Activated naive CD8-positive, alpha-beta T cell (primary cell): ENCODE measurements at regions not wholly inside any gene's neighbourhood (a gene's known extent, or its start where the extent isn't known, plus 50 kb on each side); places are given as distances from the start of the nearest gene placed in this dataset.
"Not testable (repeated sequence)": the region's sequence is repeated elsewhere in the genome, so short reads cannot be mapped to it uniquely, and the experiment has no call there.

Experiments
- H3K27ac Mint-ChIP-seq: one replicate; pipeline ENCODE4 v1.8.0; 2021; ENCODE audit warnings: mixed read lengths
- H3K27me3 Mint-ChIP-seq: one replicate; pipeline ENCODE4 v1.8.0; 2021; ENCODE audit warnings: mixed read lengths
- H3K36me3 Mint-ChIP-seq: one replicate; pipeline ENCODE4 v1.8.0; 2021; ENCODE audit warnings: mixed read lengths
- H3K4me1 Mint-ChIP-seq: one replicate; pipeline ENCODE4 v1.8.0; 2021; ENCODE audit warnings: low read depth, mixed read lengths
- H3K4me3 Mint-ChIP-seq: one replicate; pipeline ENCODE4 v1.8.0; 2021; ENCODE audit warnings: mild to moderate bottlenecking, mixed read lengths
- H3K9me3 Mint-ChIP-seq: one replicate; pipeline ENCODE4 v1.8.0; 2021; ENCODE audit warnings: low read depth, mixed read lengths

DNA sequence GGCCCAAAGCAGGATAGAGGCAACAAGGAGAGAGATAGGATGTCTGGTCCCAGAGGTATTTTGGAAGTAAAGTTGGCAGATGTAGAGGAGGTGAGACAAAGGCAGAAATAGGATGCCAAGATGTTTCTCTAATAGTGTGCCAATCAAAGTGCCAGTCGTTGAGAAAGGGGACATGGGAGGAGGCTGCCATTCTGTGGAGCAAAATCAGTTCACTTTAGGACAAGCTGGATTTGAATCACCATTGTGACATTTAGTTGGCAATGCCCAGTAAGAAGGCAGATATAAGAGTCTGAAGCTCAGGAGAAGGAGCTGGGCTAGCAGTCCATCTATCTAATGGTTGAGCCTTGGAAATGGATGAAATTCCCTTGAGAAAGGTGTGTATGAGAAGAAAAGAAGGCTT, 53.8 kb downstream of the ADRB2 start:
- no peaks in the 10 kb centered on the region for H3K4me1 Mint-ChIP-seq
- no peaks in the 10 kb centered on the region for H3K27me3 Mint-ChIP-seq
- H3K9me3 Mint-ChIP-seq = no peaks in the 10 kb centered on the region
- no peak overlapping the region for H3K4me3 Mint-ChIP-seq
- H3K36me3 Mint-ChIP-seq = no peaks in the 10 kb centered on the region
- no peak overlapping the region for H3K27ac Mint-ChIP-seq

- no peaks in the 10 kb centered on the region for H3K9me3 Mint-ChIP-seq
- no peak overlapping the region for H3K27ac Mint-ChIP-seq
- no peaks in the 10 kb centered on the region for H3K36me3 Mint-ChIP-seq
Measured at GRCh38 chr5:148880696-148881095, 54.3 kb downstream of the ADRB2 start.

GRCh38 chr5:148882332-148882731, 55.9 kb downstream of the ADRB2 start:
- no peak overlapping the region for H3K4me3 Mint-ChIP-seq
- H3K9me3 Mint-ChIP-seq = no peaks in the 10 kb centered on the region
- H3K27ac Mint-ChIP-seq = no peak overlapping the region
- no peaks in the 10 kb centered on the region for H3K36me3 Mint-ChIP-seq
- H3K27me3 Mint-ChIP-seq = no peaks in the 10 kb centered on the region
- H3K4me1 Mint-ChIP-seq = no peaks in the 10 kb centered on the region

More at GRCh38 chr5:148880696-148881095, 54.3 kb downstream of the ADRB2 start:
- no peak overlapping the region for H3K4me3 Mint-ChIP-seq
- no peaks in the 10 kb centered on the region for H3K4me1 Mint-ChIP-seq
- no peaks in the 10 kb centered on the region for H3K27me3 Mint-ChIP-seq

GRCh38 chr5:148884339-148885020, 58.1 kb downstream of the ADRB2 start:
- no peak overlapping the region for H3K27ac Mint-ChIP-seq
- H3K36me3 Mint-ChIP-seq = no peaks in the 10 kb centered on the region
- peaks cover 3% of the 10 kb centered on the region for H3K27me3 Mint-ChIP-seq
- no peak overlapping the region for H3K4me3 Mint-ChIP-seq
- H3K4me1 Mint-ChIP-seq = no peaks in the 10 kb centered on the region
- no peaks in the 10 kb centered on the region for H3K9me3 Mint-ChIP-seq

- no peak overlapping the region for H3K27ac Mint-ChIP-seq
- H3K36me3 Mint-ChIP-seq = no peaks in the 10 kb centered on the region
Measured at GRCh38 chr5:148887123-148887881, 60.9 kb downstream of the ADRB2 start.

DNA sequence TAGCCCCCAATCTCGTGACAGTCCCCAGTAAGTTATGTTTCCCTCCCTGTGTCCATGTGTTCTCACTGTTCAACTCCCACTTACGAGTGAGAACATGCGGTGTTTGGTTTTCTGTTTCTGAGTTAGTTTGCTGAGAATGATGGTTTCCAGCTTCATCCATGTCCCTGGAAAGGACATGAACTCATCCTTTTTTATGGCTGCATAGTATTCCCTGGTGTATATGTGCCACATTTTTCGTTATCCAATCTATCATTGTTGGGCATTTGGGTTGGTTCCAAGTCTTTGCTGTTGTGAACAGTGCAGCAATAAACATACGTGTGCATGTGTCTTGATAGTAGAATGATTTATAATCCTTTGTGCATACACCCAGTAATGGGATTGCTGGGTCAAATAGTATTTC, 63.5 kb downstream of the ADRB2 start:
- H3K36me3 Mint-ChIP-seq, H3K4me1 Mint-ChIP-seq, H3K9me3 Mint-ChIP-seq, H3K4me3 Mint-ChIP-seq, H3K27ac Mint-ChIP-seq: not testable (repeated sequence)
- H3K27me3 Mint-ChIP-seq = peaks cover 17% of the 10 kb centered on the region

More at GRCh38 chr5:148887123-148887881, 60.9 kb downstream of the ADRB2 start:
- Mint-ChIP-seq H3K27me3 (peaks cover 16% of the 10 kb centered on the region), H3K4me3 (no peak overlapping the region), H3K4me1 (no peaks in the 10 kb centered on the region), H3K9me3 (no peaks in the 10 kb centered on the region)

DNA sequence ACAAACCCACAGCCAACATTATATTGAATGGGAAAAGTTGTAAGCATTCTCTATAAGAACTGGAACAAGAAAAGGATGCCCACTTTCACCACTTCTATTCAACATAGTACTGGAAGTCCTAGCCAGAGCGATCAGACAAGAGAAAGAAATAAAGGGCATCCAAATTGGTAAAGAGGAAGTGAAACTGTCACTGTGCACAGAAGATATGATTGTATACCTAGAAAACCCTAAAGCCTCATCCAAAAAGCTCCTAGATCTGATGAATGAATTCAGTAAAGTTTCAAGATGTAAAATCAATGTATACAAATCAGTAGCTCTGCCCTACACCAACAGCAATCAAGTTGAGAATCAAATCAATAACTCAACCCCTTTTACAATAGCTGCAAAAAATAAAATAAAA, 69.0 kb downstream of the ADRB2 start:
- not testable (repeated sequence) for H3K4me3 Mint-ChIP-seq, H3K27me3 Mint-ChIP-seq, H3K36me3 Mint-ChIP-seq, H3K27ac Mint-ChIP-seq, H3K9me3 Mint-ChIP-seq, H3K4me1 Mint-ChIP-seq

- H3K4me1 Mint-ChIP-seq = no peaks in the 10 kb centered on the region
- no peaks in the 10 kb centered on the region for H3K27me3 Mint-ChIP-seq
- H3K36me3 Mint-ChIP-seq = peaks cover 4% of the 10 kb centered on the region
- H3K27ac Mint-ChIP-seq = no peak overlapping the region
- no peaks in the 10 kb centered on the region for H3K9me3 Mint-ChIP-seq
- H3K4me3 Mint-ChIP-seq = no peak overlapping the region
Measured at GRCh38 chr5:148897842-148898241, 71.4 kb downstream of the ADRB2 start.

- Mint-ChIP-seq H3K27me3 (no peaks in the 10 kb centered on the region), H3K9me3 (no peaks in the 10 kb centered on the region), H3K36me3 (peaks cover 4% of the 10 kb centered on the region), H3K27ac (no peak overlapping the region), H3K4me3 (no peak overlapping the region), H3K4me1 (no peaks in the 10 kb centered on the region)
Measured at GRCh38 chr5:148898413-148899075, 72.1 kb downstream of the ADRB2 start.

DNA sequence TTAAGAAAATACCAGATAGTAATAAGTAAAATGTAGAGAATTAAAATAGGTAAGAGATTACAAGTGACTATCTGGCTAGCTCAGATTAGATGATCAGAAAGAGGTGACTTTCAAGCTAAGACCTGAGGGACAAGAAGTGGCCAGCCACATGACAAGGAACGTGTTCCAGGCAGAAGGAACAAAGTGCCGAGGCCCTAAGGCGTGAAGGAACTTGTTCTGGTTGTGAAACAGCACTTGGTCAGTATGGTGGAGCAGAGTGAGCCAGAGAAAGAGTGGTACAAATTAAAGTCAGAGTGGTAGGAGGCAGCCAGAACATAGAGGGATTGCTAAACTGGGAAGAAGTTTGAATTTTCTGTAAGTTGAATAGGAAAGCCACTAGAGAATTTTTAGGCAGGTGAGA, 73.6 kb downstream of the ADRB2 start:
- no peaks in the 10 kb centered on the region for H3K36me3 Mint-ChIP-seq
- no peaks in the 10 kb centered on the region for H3K27me3 Mint-ChIP-seq
- no peak overlapping the region for H3K27ac Mint-ChIP-seq
- H3K9me3 Mint-ChIP-seq = no peaks in the 10 kb centered on the region
- H3K4me1 Mint-ChIP-seq = no peaks in the 10 kb centered on the region
- no peak overlapping the region for H3K4me3 Mint-ChIP-seq

DNA sequence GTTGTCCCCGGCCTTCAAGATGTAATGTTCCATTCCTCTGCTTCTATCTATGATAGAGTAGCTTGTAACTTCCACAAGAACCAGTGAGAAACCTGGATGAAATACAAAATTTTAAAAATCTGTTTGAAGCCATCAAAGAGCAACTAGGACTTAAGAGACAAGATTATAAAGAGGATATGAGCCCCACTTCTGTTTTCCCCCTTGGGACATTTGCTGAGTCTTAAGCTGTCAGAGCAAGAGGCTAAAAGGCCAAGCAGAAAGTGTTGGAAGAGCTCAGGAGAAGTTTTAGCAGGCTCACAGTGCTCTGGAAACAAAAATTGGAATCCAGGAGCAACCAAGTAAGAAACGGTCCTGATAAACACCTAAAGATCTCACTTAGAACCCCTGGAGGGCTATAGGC, 76.1 kb downstream of the ADRB2 start:
- Mint-ChIP-seq H3K27ac (no peak overlapping the region), H3K4me3 (no peak overlapping the region), H3K27me3 (no peaks in the 10 kb centered on the region)

DNA sequence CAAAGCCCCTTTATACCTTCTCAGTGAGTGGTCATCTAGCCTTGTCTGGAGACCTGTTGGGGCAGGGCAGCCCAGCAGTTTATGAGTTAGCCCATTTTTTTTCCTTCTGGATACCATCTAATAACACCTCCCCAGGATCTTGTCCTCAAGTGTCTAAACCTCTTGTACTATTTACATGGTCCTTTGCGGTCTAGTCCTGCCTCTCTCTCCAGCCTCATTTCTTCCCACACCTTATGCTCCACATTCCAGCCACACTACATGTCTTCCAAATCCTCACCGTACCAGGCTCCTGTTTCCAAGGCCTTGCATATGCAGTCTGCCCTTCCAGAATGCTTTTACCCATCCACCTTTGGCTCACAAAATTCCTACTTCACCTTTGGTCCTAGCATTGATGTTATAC, 77.2 kb downstream of the ADRB2 start:
- H3K27me3 Mint-ChIP-seq = no peaks in the 10 kb centered on the region
- no peaks in the 10 kb centered on the region for H3K36me3 Mint-ChIP-seq
- no peak overlapping the region for H3K4me3 Mint-ChIP-seq
- H3K27ac Mint-ChIP-seq = no peak overlapping the region
- H3K9me3 Mint-ChIP-seq = no peaks in the 10 kb centered on the region
- no peaks in the 10 kb centered on the region for H3K4me1 Mint-ChIP-seq

More for the DNA sequence above, 76.1 kb downstream of the ADRB2 start:
- no peaks in the 10 kb centered on the region for H3K4me1 Mint-ChIP-seq
- no peaks in the 10 kb centered on the region for H3K9me3 Mint-ChIP-seq
- no peaks in the 10 kb centered on the region for H3K36me3 Mint-ChIP-seq

DNA sequence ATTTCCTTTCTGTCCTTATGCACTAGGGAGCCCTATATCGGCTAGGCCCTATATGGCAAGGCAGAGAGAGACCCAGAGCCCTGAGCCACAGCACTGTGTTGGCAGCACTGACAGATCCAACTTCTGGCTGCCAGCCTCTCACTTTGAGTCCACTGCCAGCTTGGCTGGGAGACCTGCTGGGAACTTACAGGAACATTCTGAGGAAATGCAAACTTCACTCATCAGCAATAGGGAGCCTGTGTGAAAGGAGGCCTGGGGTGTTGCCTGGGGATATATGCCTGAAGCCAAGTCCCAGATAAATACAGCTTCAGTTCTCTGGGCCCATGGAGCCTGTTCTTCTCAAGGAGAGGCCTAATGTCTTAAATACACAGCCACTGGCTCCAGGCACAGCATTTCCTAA, 78.0 kb downstream of the ADRB2 start:
- Mint-ChIP-seq H3K4me1 (no peaks in the 10 kb centered on the region), H3K27me3 (no peaks in the 10 kb centered on the region), H3K36me3 (no peaks in the 10 kb centered on the region), H3K4me3 (no peak overlapping the region), H3K9me3 (no peaks in the 10 kb centered on the region), H3K27ac (no peak overlapping the region)

DNA sequence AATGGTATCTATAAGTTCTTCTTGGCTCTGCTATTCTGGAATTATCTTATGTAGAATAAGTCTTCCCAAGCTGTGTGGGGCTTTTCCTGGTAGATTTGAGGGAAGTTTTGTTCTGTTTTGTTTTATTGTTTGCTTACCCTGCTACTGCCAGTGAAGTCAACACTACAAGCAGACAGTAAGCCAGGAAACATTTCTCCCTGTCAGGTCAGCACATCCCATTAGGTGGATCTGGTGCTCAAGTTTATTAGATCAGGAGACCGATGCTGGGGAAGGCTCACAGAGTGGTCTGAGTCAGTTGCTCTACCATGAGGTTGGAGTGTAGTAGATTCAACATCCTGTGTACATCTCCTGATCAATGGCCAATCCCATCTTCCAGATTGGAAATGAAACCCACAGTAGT, 79.1 kb downstream of the ADRB2 start:
- Mint-ChIP-seq H3K4me1 (no peaks in the 10 kb centered on the region), H3K9me3 (no peaks in the 10 kb centered on the region), H3K27ac (no peak overlapping the region), H3K27me3 (no peaks in the 10 kb centered on the region), H3K36me3 (no peaks in the 10 kb centered on the region), H3K4me3 (no peak overlapping the region)

DNA sequence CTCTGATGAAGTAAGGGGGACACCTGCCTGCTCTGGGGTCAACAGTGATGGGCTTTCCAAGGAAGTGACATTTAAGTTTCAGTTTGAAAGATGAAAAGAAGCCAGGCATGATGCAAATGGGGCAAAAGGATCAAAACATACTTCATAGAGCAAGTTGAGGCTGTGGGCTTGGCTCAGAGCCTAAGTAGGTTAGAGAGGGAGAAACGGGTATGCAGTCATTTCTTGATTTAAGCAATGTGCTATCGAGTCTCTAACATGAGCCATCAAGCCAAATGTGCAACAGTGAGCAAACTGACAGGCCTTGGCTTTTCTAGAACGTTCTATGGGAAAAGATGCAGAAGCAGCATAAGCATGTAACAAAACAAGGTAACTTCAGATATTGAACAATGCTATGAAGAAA, 80.6 kb downstream of the ADRB2 start:
- Mint-ChIP-seq H3K36me3 (no peaks in the 10 kb centered on the region), H3K9me3 (no peaks in the 10 kb centered on the region), H3K27me3 (no peaks in the 10 kb centered on the region), H3K4me1 (no peaks in the 10 kb centered on the region), H3K4me3 (no peak overlapping the region), H3K27ac (no peak overlapping the region)
